ENCODE measurements at regions not wholly inside any gene's neighbourhood (a gene's known extent, or its start where the extent isn't known, plus 50 kb on each side); places are given as distances from the start of the nearest gene placed in this dataset.

DNA sequence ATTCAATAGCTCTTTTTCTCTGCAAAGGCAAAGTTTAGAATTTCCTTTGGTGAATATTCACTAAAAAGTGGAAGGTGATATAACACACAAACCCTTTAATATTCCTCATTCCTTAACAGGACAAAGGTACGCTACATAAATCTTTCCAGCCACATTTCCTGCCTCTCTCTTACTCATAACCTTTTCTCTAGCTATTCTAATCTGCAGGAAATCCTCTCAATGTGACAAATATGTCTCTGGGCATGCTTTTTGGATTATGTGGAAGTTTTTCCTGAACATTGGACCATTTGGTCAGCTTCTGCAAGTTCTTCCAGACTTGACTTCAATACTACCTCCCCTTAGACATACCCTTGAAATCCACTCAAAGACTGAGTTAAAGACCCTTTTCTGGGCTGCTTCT lies 186.3 kb upstream of the TUSC1 start:
- H3K36me3 ChIP-seq (ENCODE audit: control insufficient read depth in 1 of 2, insufficient read depth in 2 of 2, low read length in 1 of 2) = no peaks in the 10 kb centered on the region
- ATAC-seq (ENCODE audit: low FRiP score) (no peak), DNase-seq (no peak)
- H3K27me3 ChIP-seq (ENCODE audit: control insufficient read depth in 1 of 2, insufficient read depth in 2 of 2, low read length in 1 of 2) = no peaks in the 10 kb centered on the region
- WGBS, 2 donors = 69 to 72% methylated on average over 1 of the region's 1 CpG
- intact Hi-C loops (cut with DNase I) = no loop called here
- no peak overlapping the region for H3K27ac ChIP-seq (ENCODE audit: low read depth in 1 of 2, low read length in 2 of 2)
- no peak overlapping the region for H3K4me3 ChIP-seq (ENCODE audit: low read length in 2 of 2)
- no peaks in the 10 kb centered on the region for H3K4me1 ChIP-seq (ENCODE audit: control insufficient read depth in 1 of 2, insufficient read depth in 2 of 2, low read length in 2 of 2)
- H3K9me3 ChIP-seq (ENCODE audit: control insufficient read depth, low read length) = no peaks in the 10 kb centered on the region

DNA sequence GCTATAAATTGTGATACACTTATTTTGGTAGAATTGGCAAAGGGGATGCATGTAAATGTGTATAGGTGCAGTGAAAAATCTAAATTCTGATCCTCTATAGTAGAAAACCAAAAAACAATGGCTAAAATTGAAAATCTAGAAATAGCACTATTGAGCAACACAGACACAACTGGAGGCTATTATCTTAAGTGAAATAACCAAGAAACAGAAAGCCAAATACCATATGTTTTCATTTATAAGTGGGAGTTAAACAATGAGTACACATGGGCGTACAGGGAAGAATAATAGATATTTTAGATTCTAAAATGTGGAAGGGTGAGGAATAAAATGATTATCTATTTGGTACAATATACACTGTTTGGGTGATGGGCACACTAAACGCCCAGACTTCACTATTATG lies 183.2 kb upstream of the TUSC1 start:
- DNase-seq = no peak
- WGBS, 2 donors = 80 to 81% methylated on average over 2 of the region's 2 CpGs
- Histone ChIP-seq H3K4me1 (ENCODE audit: control insufficient read depth in 1 of 2, insufficient read depth in 2 of 2, low read length in 2 of 2) (no peaks in the 10 kb centered on the region), H3K9me3 (ENCODE audit: control insufficient read depth, low read length) (no peaks in the 10 kb centered on the region), H3K27me3 (ENCODE audit: control insufficient read depth in 1 of 2, insufficient read depth in 2 of 2, low read length in 1 of 2) (no peaks in the 10 kb centered on the region), H3K27ac (ENCODE audit: low read depth in 1 of 2, low read length in 2 of 2) (no peak overlapping the region), H3K36me3 (ENCODE audit: control insufficient read depth in 1 of 2, insufficient read depth in 2 of 2, low read length in 1 of 2) (no peaks in the 10 kb centered on the region), H3K4me3 (ENCODE audit: low read length in 2 of 2) (no peak overlapping the region)
- ATAC-seq (ENCODE audit: low FRiP score) = no peak
- intact Hi-C loops (cut with DNase I) = no loop called here

DNA sequence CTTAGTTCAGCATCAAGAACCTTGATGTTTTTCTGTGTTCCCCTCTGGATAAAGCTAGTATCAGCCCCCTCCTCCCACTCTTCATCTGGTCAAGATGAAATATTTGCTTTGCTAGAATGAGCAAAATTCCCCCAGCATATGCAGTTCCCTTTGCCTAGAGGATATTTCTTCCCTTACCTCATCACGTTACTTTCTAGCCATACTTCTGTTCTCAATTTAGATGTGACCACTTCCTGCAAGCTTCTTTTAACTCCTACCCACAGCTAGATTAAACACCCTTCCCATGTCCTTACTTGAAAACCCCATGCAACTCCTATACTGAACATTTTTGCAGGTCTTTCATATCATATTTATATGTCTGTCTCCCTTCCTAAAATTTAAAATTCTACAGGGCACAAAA lies 178.9 kb upstream of the TUSC1 start:
- Histone ChIP-seq H3K27me3 (ENCODE audit: control insufficient read depth in 1 of 2, insufficient read depth in 2 of 2, low read length in 1 of 2) (no peaks in the 10 kb centered on the region), H3K36me3 (ENCODE audit: control insufficient read depth in 1 of 2, insufficient read depth in 2 of 2, low read length in 1 of 2) (no peaks in the 10 kb centered on the region), H3K4me3 (ENCODE audit: low read length in 2 of 2) (no peak overlapping the region), H3K27ac (ENCODE audit: low read depth in 1 of 2, low read length in 2 of 2) (no peak overlapping the region), H3K9me3 (ENCODE audit: control insufficient read depth, low read length) (no peaks in the 10 kb centered on the region), H3K4me1 (ENCODE audit: control insufficient read depth in 1 of 2, insufficient read depth in 2 of 2, low read length in 2 of 2) (no peaks in the 10 kb centered on the region)
- intact Hi-C loops (cut with DNase I) = no loop called here
- ATAC-seq (ENCODE audit: low FRiP score) = no peak
- no peak for DNase-seq
- WGBS, 2 donors = 20 to 21% methylated on average over 1 of the region's 1 CpG

DNA sequence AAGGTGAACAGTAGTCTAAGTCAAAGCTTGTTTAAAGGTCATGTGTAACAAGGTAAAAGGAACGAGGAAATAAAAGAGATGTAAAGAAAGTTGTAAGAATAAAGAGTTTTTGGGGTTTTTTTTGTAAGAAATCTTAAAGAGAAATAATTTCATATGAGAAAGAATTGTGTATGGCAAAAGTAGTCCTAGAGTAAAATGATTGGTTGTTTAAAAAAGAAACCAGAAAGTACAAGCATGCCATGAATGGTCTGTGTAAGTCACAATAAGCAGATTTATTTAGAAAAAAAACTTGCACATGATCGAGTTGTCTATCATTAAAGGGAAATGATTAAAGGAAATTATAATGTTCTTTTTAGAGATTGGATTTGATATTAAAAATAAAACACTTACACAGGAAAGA lies 172.6 kb upstream of the TUSC1 start:
- Histone ChIP-seq H3K4me3 (ENCODE audit: low read length in 2 of 2) (no peak overlapping the region), H3K4me1 (ENCODE audit: control insufficient read depth in 1 of 2, insufficient read depth in 2 of 2, low read length in 2 of 2) (no peaks in the 10 kb centered on the region), H3K9me3 (ENCODE audit: control insufficient read depth, low read length) (no peaks in the 10 kb centered on the region), H3K27me3 (ENCODE audit: control insufficient read depth in 1 of 2, insufficient read depth in 2 of 2, low read length in 1 of 2) (no peaks in the 10 kb centered on the region), H3K27ac (ENCODE audit: low read depth in 1 of 2, low read length in 2 of 2) (no peak overlapping the region), H3K36me3 (ENCODE audit: control insufficient read depth in 1 of 2, insufficient read depth in 2 of 2, low read length in 1 of 2) (no peaks in the 10 kb centered on the region)
- intact Hi-C loops (cut with DNase I) = no loop called here
- ATAC-seq (ENCODE audit: low FRiP score) (no peak), DNase-seq (no peak)
- 78% methylated on average over 2 of the region's 2 CpGs for WGBS, 2 donors

DNA sequence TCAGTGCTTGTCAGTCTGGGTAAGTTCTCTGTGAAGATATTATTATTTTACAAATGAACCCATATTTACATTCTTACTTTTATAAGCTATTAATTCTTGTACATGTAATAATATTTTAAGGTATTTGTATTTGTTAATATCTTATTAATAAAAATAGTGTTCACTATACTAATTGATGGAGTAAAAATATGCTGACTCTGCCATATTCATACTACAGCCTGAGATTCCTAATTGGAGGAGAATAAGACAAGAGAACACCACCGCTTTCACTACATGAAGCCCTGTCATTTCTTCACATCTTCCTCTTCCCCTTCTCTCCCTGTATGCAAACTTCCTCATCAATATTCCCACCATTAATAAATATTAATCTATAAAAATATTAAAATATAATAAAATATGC lies 167.6 kb upstream of the TUSC1 start:
- WGBS, 2 donors = 97 to 100% methylated on average over 1 of the region's 1 CpG
- no peaks in the 10 kb centered on the region for H3K9me3 ChIP-seq (ENCODE audit: control insufficient read depth, low read length)
- no peaks in the 10 kb centered on the region for H3K27me3 ChIP-seq (ENCODE audit: control insufficient read depth in 1 of 2, insufficient read depth in 2 of 2, low read length in 1 of 2)
- no peak overlapping the region for H3K4me3 ChIP-seq (ENCODE audit: low read length in 2 of 2)
- DNase-seq (no peak), ATAC-seq (ENCODE audit: low FRiP score) (no peak)
- H3K27ac ChIP-seq (ENCODE audit: low read depth in 1 of 2, low read length in 2 of 2) = no peak overlapping the region
- H3K36me3 ChIP-seq (ENCODE audit: control insufficient read depth in 1 of 2, insufficient read depth in 2 of 2, low read length in 1 of 2) = no peaks in the 10 kb centered on the region
- intact Hi-C loops (cut with DNase I) = no loop called here
- no peaks in the 10 kb centered on the region for H3K4me1 ChIP-seq (ENCODE audit: control insufficient read depth in 1 of 2, insufficient read depth in 2 of 2, low read length in 2 of 2)

DNA sequence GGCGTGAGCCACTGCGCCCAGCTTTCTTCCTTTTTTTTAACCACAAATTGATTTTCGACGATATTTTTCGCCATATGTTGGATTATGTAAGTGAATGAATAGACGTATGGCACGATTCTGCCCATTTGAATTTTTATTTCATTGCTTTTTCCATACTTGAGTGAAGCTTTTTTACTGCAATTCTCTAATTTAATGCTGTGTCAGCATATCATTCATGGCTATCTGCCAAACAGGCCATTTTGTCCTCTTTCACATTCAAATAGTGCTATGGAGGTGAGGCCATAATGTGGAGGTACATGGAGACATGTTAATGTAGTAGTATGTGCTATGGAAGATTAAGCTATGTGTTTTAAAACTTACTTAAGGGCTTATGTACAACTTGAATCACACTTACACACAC lies 152.1 kb upstream of the TUSC1 start:
- ATAC-seq (ENCODE audit: low FRiP score) (no peak), DNase-seq (no peak)
- intact Hi-C loops (cut with DNase I) = no loop called here
- H3K36me3 ChIP-seq (ENCODE audit: control insufficient read depth in 1 of 2, insufficient read depth in 2 of 2, low read length in 1 of 2) = no peaks in the 10 kb centered on the region
- 96 to 97% methylated on average over 7 of the region's 7 CpGs for WGBS, 2 donors
- H3K27ac ChIP-seq (ENCODE audit: low read depth in 1 of 2, low read length in 2 of 2) = no peak overlapping the region
- H3K27me3 ChIP-seq (ENCODE audit: control insufficient read depth in 1 of 2, insufficient read depth in 2 of 2, low read length in 1 of 2) = no peaks in the 10 kb centered on the region
- no peaks in the 10 kb centered on the region for H3K4me1 ChIP-seq (ENCODE audit: control insufficient read depth in 1 of 2, insufficient read depth in 2 of 2, low read length in 2 of 2)
- H3K4me3 ChIP-seq (ENCODE audit: low read length in 2 of 2) = no peak overlapping the region
- H3K9me3 ChIP-seq (ENCODE audit: control insufficient read depth, low read length) = peaks cover 2% of the 10 kb centered on the region

DNA sequence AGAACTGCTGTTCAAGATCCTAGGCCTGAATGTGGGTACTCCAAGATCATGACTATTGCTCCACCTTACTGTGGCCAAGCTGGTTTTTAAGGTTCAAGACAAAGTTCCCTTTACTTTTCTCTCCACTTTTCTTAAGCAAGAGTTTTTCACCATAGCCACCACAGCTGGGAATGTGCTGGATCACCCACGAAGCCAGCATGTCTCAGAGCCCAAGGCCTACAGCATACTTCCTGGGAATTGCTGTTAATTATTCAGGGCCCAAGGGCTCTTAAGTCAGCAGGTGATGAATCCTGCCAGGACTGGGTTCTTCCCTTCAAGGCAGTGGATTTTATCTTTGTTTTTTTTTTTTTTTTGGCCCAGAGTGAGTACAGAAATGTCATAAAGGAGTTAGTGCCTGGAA lies 149.4 kb upstream of the TUSC1 start:
- Histone ChIP-seq H3K4me3 (ENCODE audit: low read length in 2 of 2) (no peak overlapping the region), H3K9me3 (ENCODE audit: control insufficient read depth, low read length) (peaks cover 2% of the 10 kb centered on the region), H3K27me3 (ENCODE audit: control insufficient read depth in 1 of 2, insufficient read depth in 2 of 2, low read length in 1 of 2) (no peaks in the 10 kb centered on the region), H3K4me1 (ENCODE audit: control insufficient read depth in 1 of 2, insufficient read depth in 2 of 2, low read length in 2 of 2) (no peaks in the 10 kb centered on the region), H3K36me3 (ENCODE audit: control insufficient read depth in 1 of 2, insufficient read depth in 2 of 2, low read length in 1 of 2) (no peaks in the 10 kb centered on the region), H3K27ac (ENCODE audit: low read depth in 1 of 2, low read length in 2 of 2) (no peak overlapping the region)
- no peak for DNase-seq
- 49 to 58% methylated on average over 1 of the region's 1 CpG for WGBS, 2 donors
- no peak for ATAC-seq (ENCODE audit: low FRiP score)
- intact Hi-C loops (cut with DNase I) = no loop called here

DNA sequence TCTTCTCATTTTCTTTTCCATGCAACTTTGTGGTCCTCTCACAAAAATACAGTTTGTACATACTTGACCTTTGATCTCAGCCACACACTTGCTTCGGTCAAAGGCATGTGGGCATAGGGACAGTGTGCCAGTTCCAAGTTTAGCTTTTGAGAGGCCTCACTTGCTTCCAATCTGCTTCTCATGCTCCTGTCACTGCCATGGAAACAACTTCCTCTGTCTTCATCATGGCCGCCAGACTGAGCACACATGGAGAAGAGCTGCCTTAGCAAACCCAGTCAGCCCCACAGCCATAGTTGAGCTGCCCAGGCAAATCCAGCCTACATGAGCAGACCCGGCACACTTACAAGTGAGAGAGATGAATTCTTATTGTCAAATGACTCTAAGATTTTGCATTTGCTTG lies 138.2 kb upstream of the TUSC1 start:
- Histone ChIP-seq H3K36me3 (ENCODE audit: control insufficient read depth in 1 of 2, insufficient read depth in 2 of 2, low read length in 1 of 2) (no peaks in the 10 kb centered on the region), H3K4me3 (ENCODE audit: low read length in 2 of 2) (no peak overlapping the region)
- ATAC-seq (ENCODE audit: low FRiP score) = no peak

DNA sequence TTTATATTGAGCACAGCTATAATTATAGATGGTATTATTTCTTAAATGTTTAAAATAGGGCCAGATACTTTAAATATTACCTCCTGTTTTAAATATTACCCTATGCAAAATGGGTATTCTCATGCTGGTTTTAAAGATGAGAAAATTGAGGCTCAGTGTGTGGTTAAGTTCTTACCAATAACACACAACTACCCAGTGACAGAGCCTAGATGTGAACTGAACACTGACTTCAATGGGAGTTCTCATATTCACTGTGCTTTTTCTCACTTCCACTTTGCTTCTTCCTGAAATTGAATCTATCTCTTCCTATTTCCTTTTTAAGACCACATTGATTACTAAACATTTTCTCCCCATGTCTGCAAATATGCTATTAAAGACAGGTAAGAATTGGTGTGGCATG lies 135.8 kb upstream of the TUSC1 start:
- Histone ChIP-seq H3K36me3 (ENCODE audit: control insufficient read depth in 1 of 2, insufficient read depth in 2 of 2, low read length in 1 of 2) (no peaks in the 10 kb centered on the region), H3K4me3 (ENCODE audit: low read length in 2 of 2) (no peak overlapping the region), H3K27me3 (ENCODE audit: control insufficient read depth in 1 of 2, insufficient read depth in 2 of 2, low read length in 1 of 2) (no peaks in the 10 kb centered on the region), H3K9me3 (ENCODE audit: control insufficient read depth, low read length) (no peaks in the 10 kb centered on the region), H3K27ac (ENCODE audit: low read depth in 1 of 2, low read length in 2 of 2) (no peak overlapping the region), H3K4me1 (ENCODE audit: control insufficient read depth in 1 of 2, insufficient read depth in 2 of 2, low read length in 2 of 2) (no peaks in the 10 kb centered on the region)
- ATAC-seq (ENCODE audit: low FRiP score) (no peak), DNase-seq (no peak)
- intact Hi-C loops (cut with DNase I) = no loop called here

More for the DNA sequence above, 138.2 kb upstream of the TUSC1 start:
- Histone ChIP-seq H3K4me1 (ENCODE audit: control insufficient read depth in 1 of 2, insufficient read depth in 2 of 2, low read length in 2 of 2) (no peaks in the 10 kb centered on the region), H3K27me3 (ENCODE audit: control insufficient read depth in 1 of 2, insufficient read depth in 2 of 2, low read length in 1 of 2) (no peaks in the 10 kb centered on the region), H3K9me3 (ENCODE audit: control insufficient read depth, low read length) (no peaks in the 10 kb centered on the region), H3K27ac (ENCODE audit: low read depth in 1 of 2, low read length in 2 of 2) (no peak overlapping the region)
- intact Hi-C loops (cut with DNase I) = no loop called here
- no peak for DNase-seq
- 90 to 92% methylated on average over 3 of the region's 3 CpGs for WGBS, 2 donors

All from aorta (tissue), 5 donors.